GM23338 (cell line): ENCODE measurements at regions not wholly inside any gene's neighbourhood (a gene's known extent, or its start where the extent isn't known, plus 50 kb on each side); places are given as distances from the start of the nearest gene placed in this dataset.

ENCODE experiments used
- ATAC-seq: fragments of 200-7000 bp; cut with Tn5 transposase; 3 replicates; pipeline ENCODE4 v1.9.1; 2020
- DNase-seq: peaks from one replicate; pipeline ENCODE4 v3.0.0-alpha.2; 2015; ENCODE audit warnings: low spot score
- H2AFZ ChIP-seq: fragments of 200-600 bp; sonication (generic); 2 replicates; pipeline ENCODE4 v1.8.0; 2016; ENCODE audit warnings: antibody characterized with exemption, mild to moderate bottlenecking, moderate library complexity
- H3F3A ChIP-seq: fragments of 200-600 bp; sonication (generic); replicated peaks from 2 replicates; pipeline ENCODE4 v1.8.0; 2017; ENCODE audit warnings: antibody characterized with exemption, mixed run types, low read depth
- H3K27ac ChIP-seq: fragments of 200-600 bp; sonication (generic); 2 replicates; pipeline ENCODE4 v1.6.1; 2016; ENCODE audit warnings: low read depth
- H3K27me3 ChIP-seq: fragments of 200-600 bp; sonication (generic); 2 replicates; pipeline ENCODE4 v1.8.0; 2016; ENCODE audit warnings: mild to moderate bottlenecking, mixed run types, moderate library complexity; ENCODE audit not compliant: insufficient read depth
- H3K36me3 ChIP-seq: fragments of 200-600 bp; sonication (generic); 2 replicates; pipeline ENCODE4 v1.8.0; 2016; ENCODE audit warnings: mild to moderate bottlenecking; ENCODE audit not compliant: insufficient read depth
- H3K4me1 ChIP-seq: fragments of 200-600 bp; sonication (generic); 2 replicates; pipeline ENCODE4 v1.8.0; 2016; ENCODE audit warnings: mild to moderate bottlenecking, moderate library complexity; ENCODE audit not compliant: insufficient read depth
- H3K4me2 ChIP-seq: fragments of 200-600 bp; sonication (generic); 2 replicates; pipeline ENCODE4 v1.7.1; 2017; ENCODE audit warnings: mixed run types
- H3K4me3 ChIP-seq: fragments of 200-600 bp; sonication (generic); 2 replicates; pipeline ENCODE4 v1.6.1; 2016; ENCODE audit warnings: mixed run types
- H3K79me2 ChIP-seq: fragments of 200-600 bp; sonication (generic); replicated peaks from 2 replicates; pipeline ENCODE4 v1.8.0; 2017; ENCODE audit warnings: mild to moderate bottlenecking; ENCODE audit not compliant: insufficient read depth
- H3K9me2 ChIP-seq: fragments of 200-600 bp; sonication (generic); 2 replicates; pipeline ENCODE4 v1.8.0; 2017; ENCODE audit not compliant: insufficient read depth
- H4K20me1 ChIP-seq: fragments of 200-600 bp; sonication (generic); replicated peaks from 2 replicates; pipeline ENCODE4 v1.8.0; 2017; ENCODE audit warnings: mild to moderate bottlenecking; ENCODE audit not compliant: insufficient read depth
- H3K27ac Mint-ChIP-seq: 2 replicates; pipeline ENCODE4 v1.8.0; 2020; ENCODE audit warnings: inconsistent platforms, mild to moderate bottlenecking, moderate library complexity, mixed read lengths
- H3K27me3 Mint-ChIP-seq: 3 replicates; pipeline ENCODE4 v1.8.0; 2022; ENCODE audit warnings: low read depth, mild to moderate bottlenecking, moderate library complexity, mixed read lengths, inconsistent platforms; ENCODE audit not compliant: insufficient read depth, poor library complexity
- H3K36me3 Mint-ChIP-seq: 3 replicates; pipeline ENCODE4 v1.8.0; 2021; ENCODE audit warnings: low read depth, mild to moderate bottlenecking, inconsistent platforms, moderate library complexity, mixed read lengths
- H3K4me1 Mint-ChIP-seq: 3 replicates; pipeline ENCODE4 v1.8.0; 2020; ENCODE audit warnings: mild to moderate bottlenecking, inconsistent platforms, mixed read lengths
- H3K4me3 Mint-ChIP-seq: 3 replicates; pipeline ENCODE4 v1.8.0; 2021; ENCODE audit warnings: moderate library complexity, mild to moderate bottlenecking, inconsistent platforms, mixed read lengths
- H3K9me3 Mint-ChIP-seq: 3 replicates; pipeline ENCODE4 v1.8.0; 2020; ENCODE audit warnings: moderate library complexity, mild to moderate bottlenecking, inconsistent platforms, mixed read lengths
- CREB1 ChIP-seq: fragments of 250-450 bp; sonication (Bioruptor Pico); IDR thresholded peaks from 2 replicates; pipeline ENCODE4 v1.5.0; 2020; ENCODE audit warnings: low read depth, mild to moderate bottlenecking, moderate library complexity
- ETS1 ChIP-seq: IDR thresholded peaks from 2 replicates; pipeline ENCODE4 v1.6.1; 2016; ENCODE audit warnings: antibody characterized with exemption
- EZH2 ChIP-seq: fragments of 200-600 bp; sonication (generic); IDR thresholded peaks from one replicate; pipeline ENCODE4 v1.8.0; 2017; ENCODE audit warnings: antibody characterized with exemption, mild to moderate bottlenecking, low read depth; ENCODE audit not compliant: unreplicated experiment
- EZH2phosphoT487 ChIP-seq: fragments of 200-600 bp; sonication (generic); IDR thresholded peaks from one replicate; pipeline ENCODE4 v1.8.1; 2018; ENCODE audit warnings: antibody characterized with exemption; ENCODE audit not compliant: unreplicated experiment
- JUNB ChIP-seq: IDR thresholded peaks from one replicate; pipeline ENCODE4 v1.6.1; 2016; ENCODE audit warnings: antibody characterized with exemption; ENCODE audit not compliant: unreplicated experiment
- NANOG ChIP-seq: IDR thresholded peaks from 2 replicates; pipeline ENCODE4 v1.6.1; 2016; ENCODE audit warnings: antibody characterized with exemption, borderline replicate concordance
- POLR2AphosphoS5 ChIP-seq: IDR thresholded peaks from 2 replicates; pipeline ENCODE4 v1.6.1; 2016; ENCODE audit warnings: antibody characterized with exemption, low read depth
- STAT1 ChIP-seq: IDR thresholded peaks from one replicate; pipeline ENCODE4 v1.6.1; 2016; ENCODE audit warnings: antibody characterized with exemption; ENCODE audit not compliant: unreplicated experiment
- ZNF114 ChIP-seq: fragments of 250-450 bp; sonication (Bioruptor Pico); IDR thresholded peaks from 2 replicates; pipeline ENCODE4 v1.5.0; 2020; ENCODE audit warnings: mild to moderate bottlenecking, moderate library complexity
- ZNF331 ChIP-seq: fragments of 250-450 bp; sonication (Bioruptor Pico); IDR thresholded peaks from 2 replicates; pipeline ENCODE4 v1.5.0; 2020; ENCODE audit warnings: low read depth, mild to moderate bottlenecking, moderate library complexity
- TF ChIP-seq, protein P1 (sequence below), 2 experiments: fragments of 200-600 bp in 1 of 2; sonication (generic) in 1 of 2; conservative IDR thresholded peaks; 2 replicates each; pipeline versions ENCODE4 v1.5.1 to v1.6.1; 2016 to 2017; ENCODE audit warnings: antibody characterized with exemption in 2 of 2, low read depth in 2 of 2, mild to moderate bottlenecking in 2 of 2, moderate library complexity in 1 of 2
- TF ChIP-seq, protein P2 (sequence below): IDR thresholded peaks from one replicate; pipeline ENCODE4 v1.6.1; 2018; ENCODE audit warnings: antibody characterized with exemption; ENCODE audit not compliant: unreplicated experiment

GRCh38 chr12:88895634-88896033 is 315.4 kb upstream of the KITLG start:
- no peak for DNase-seq
- H3F3A ChIP-seq = no peaks in the 10 kb centered on the region
- Mint-ChIP-seq H3K27me3 (no peaks in the 10 kb centered on the region), H3K9me3 (no peaks in the 10 kb centered on the region), H3K4me1 (peaks cover 10% of the 10 kb centered on the region; the same call in 2 of the 3 replicates), H3K4me3 (no peak overlapping the region), H3K36me3 (no peaks in the 10 kb centered on the region), H3K27ac (no peak overlapping the region)
- H3K36me3 ChIP-seq = no peaks in the 10 kb centered on the region
- no peak overlapping the region for H3K27ac ChIP-seq
- no peaks in the 10 kb centered on the region for H3K27me3 ChIP-seq
- no peak for ATAC-seq
- H3K9me2 ChIP-seq = no peaks in the 10 kb centered on the region
- no peak overlapping the region for H3K4me2 ChIP-seq
- peaks cover 13% of the 10 kb centered on the region; the same call in 1 of the 2 replicates for H3K4me1 ChIP-seq
- H3K79me2 ChIP-seq = no peaks in the 10 kb centered on the region
- H4K20me1 ChIP-seq = no peaks in the 10 kb centered on the region
- no peak overlapping the region for H3K4me3 ChIP-seq
- peak overlapping the region; percentile 67; the same call in 1 of the 2 replicates for H2AFZ ChIP-seq
- TF ChIP-seq EZH2phosphoT487 = no peak
- TF ChIP-seq, protein P1, sequence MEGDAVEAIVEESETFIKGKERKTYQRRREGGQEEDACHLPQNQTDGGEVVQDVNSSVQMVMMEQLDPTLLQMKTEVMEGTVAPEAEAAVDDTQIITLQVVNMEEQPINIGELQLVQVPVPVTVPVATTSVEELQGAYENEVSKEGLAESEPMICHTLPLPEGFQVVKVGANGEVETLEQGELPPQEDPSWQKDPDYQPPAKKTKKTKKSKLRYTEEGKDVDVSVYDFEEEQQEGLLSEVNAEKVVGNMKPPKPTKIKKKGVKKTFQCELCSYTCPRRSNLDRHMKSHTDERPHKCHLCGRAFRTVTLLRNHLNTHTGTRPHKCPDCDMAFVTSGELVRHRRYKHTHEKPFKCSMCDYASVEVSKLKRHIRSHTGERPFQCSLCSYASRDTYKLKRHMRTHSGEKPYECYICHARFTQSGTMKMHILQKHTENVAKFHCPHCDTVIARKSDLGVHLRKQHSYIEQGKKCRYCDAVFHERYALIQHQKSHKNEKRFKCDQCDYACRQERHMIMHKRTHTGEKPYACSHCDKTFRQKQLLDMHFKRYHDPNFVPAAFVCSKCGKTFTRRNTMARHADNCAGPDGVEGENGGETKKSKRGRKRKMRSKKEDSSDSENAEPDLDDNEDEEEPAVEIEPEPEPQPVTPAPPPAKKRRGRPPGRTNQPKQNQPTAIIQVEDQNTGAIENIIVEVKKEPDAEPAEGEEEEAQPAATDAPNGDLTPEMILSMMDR (conservative IDR thresholded peaks at IDR 0.05; ENCODE audit: low read depth in 2 of 2) = no peak
- TF ChIP-seq, protein P2, sequence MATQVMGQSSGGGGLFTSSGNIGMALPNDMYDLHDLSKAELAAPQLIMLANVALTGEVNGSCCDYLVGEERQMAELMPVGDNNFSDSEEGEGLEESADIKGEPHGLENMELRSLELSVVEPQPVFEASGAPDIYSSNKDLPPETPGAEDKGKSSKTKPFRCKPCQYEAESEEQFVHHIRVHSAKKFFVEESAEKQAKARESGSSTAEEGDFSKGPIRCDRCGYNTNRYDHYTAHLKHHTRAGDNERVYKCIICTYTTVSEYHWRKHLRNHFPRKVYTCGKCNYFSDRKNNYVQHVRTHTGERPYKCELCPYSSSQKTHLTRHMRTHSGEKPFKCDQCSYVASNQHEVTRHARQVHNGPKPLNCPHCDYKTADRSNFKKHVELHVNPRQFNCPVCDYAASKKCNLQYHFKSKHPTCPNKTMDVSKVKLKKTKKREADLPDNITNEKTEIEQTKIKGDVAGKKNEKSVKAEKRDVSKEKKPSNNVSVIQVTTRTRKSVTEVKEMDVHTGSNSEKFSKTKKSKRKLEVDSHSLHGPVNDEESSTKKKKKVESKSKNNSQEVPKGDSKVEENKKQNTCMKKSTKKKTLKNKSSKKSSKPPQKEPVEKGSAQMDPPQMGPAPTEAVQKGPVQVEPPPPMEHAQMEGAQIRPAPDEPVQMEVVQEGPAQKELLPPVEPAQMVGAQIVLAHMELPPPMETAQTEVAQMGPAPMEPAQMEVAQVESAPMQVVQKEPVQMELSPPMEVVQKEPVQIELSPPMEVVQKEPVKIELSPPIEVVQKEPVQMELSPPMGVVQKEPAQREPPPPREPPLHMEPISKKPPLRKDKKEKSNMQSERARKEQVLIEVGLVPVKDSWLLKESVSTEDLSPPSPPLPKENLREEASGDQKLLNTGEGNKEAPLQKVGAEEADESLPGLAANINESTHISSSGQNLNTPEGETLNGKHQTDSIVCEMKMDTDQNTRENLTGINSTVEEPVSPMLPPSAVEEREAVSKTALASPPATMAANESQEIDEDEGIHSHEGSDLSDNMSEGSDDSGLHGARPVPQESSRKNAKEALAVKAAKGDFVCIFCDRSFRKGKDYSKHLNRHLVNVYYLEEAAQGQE = no peak
- no peak for TF ChIP-seq ZNF331 (CRISPR knock-in tag)
- no peak for TF ChIP-seq NANOG
- no peak for TF ChIP-seq STAT1
- TF ChIP-seq EZH2 = no peak

GRCh38 chr12:88893801-88894200 is 313.5 kb upstream of the KITLG start:
- Histone ChIP-seq H3K4me3 (no peak overlapping the region), H3K36me3 (no peaks in the 10 kb centered on the region), H3K4me1 (peaks cover 13% of the 10 kb centered on the region; the same call in 1 of the 2 replicates), H3K27me3 (no peaks in the 10 kb centered on the region), H3K9me2 (no peaks in the 10 kb centered on the region), H2AFZ (no peak overlapping the region), H3K4me2 (no peak overlapping the region), H4K20me1 (no peaks in the 10 kb centered on the region), H3K79me2 (no peaks in the 10 kb centered on the region), H3K27ac (no peak overlapping the region), H3F3A (no peaks in the 10 kb centered on the region)
- Mint-ChIP-seq H3K4me1 (peaks cover 10% of the 10 kb centered on the region; the same call in 2 of the 3 replicates), H3K27me3 (no peaks in the 10 kb centered on the region), H3K4me3 (no peak overlapping the region), H3K27ac (no peak overlapping the region), H3K9me3 (no peaks in the 10 kb centered on the region), H3K36me3 (no peaks in the 10 kb centered on the region)
- ATAC-seq = no peak
- no peak for DNase-seq
- TF ChIP-seq JUNB = no peak
- no peak for TF ChIP-seq ZNF331 (CRISPR knock-in tag)
- no peak for TF ChIP-seq CREB1 (CRISPR knock-in tag)
- no peak for TF ChIP-seq ETS1
- TF ChIP-seq POLR2AphosphoS5 = no peak
- TF ChIP-seq, protein P1 (conservative IDR thresholded peaks at IDR 0.05; ENCODE audit: low read depth in 2 of 2) = no peak
- no peak for TF ChIP-seq ZNF114 (CRISPR knock-in tag)
- no peak for TF ChIP-seq EZH2
- no peak for TF ChIP-seq NANOG
- TF ChIP-seq EZH2phosphoT487 = no peak
- TF ChIP-seq STAT1 = no peak
- TF ChIP-seq, protein P2 = no peak
